Vagina (tissue), 2 donors: ENCODE measurements at regions not wholly inside any gene's neighbourhood (a gene's known extent, or its start where the extent isn't known, plus 50 kb on each side); places are given as distances from the start of the nearest gene placed in this dataset.

Source experiments
- DNase-seq, 2 donors: peaks; one replicate each; pipeline ENCODE4 v3.0.0-alpha.2; 2017; ENCODE audit errors: extremely low spot score in 2 of 2
- H3K27ac ChIP-seq: fragments of 200-600 bp; sonication (generic); one replicate; pipeline ENCODE4 v1.5.1; 2019
- H3K27me3 ChIP-seq: fragments of 200-600 bp; sonication (generic); one replicate; pipeline ENCODE4 v1.5.1; 2019
- H3K36me3 ChIP-seq, 2 donors: fragments of 200-600 bp; sonication (generic); one replicate each; pipeline ENCODE4 v1.5.1; 2017 to 2019
- H3K4me1 ChIP-seq: fragments of 200-600 bp; sonication (generic); one replicate; pipeline ENCODE4 v1.5.1; 2019
- H3K4me3 ChIP-seq, 2 donors: fragments of 200-600 bp; sonication (generic); 1 replicate in 1 of 2; 2 replicates in 1 of 2; pipeline ENCODE4 v1.5.1; 2016 to 2019
- H3K9me3 ChIP-seq: fragments of 200-600 bp; sonication (generic); one replicate; pipeline ENCODE4 v1.5.1; 2019
- POLR2A ChIP-seq, 2 donors: fragments of 450-650 bp; IDR thresholded peaks; one replicate each; pipeline ENCODE4 v1.6.1; 2017; ENCODE audit warnings: antibody characterized with exemption in 2 of 2, mild to moderate bottlenecking in 2 of 2, moderate library complexity in 2 of 2
- POLR2AphosphoS5 ChIP-seq, 2 donors: sonication (generic); formaldehyde crosslinking; IDR thresholded peaks; one replicate each; pipeline ENCODE4 v1.9.0; 2017; ENCODE audit warnings: antibody characterized with exemption in 2 of 2, mild to moderate bottlenecking in 2 of 2, low read depth in 1 of 2; ENCODE audit not compliant: insufficient read depth in 1 of 2
- intact Hi-C: fragments of 100-400 bp; cut with DNase I; formaldehyde crosslinking; loops from one replicate; pipeline ENCODE4 v1.15.1; 2023
- TF ChIP-seq, protein P1 (sequence below), 3 experiments: fragments of 450-650 bp in 2 of 3; fragments of 200-600 bp in 1 of 3; sonication (generic) in 1 of 3; IDR thresholded peaks; one replicate each; pipeline ENCODE4 v1.5.1; 2017 to 2019; ENCODE audit warnings: antibody characterized with exemption in 3 of 3, mild to moderate bottlenecking in 2 of 3, moderate library complexity in 2 of 3

- no peaks in the 10 kb centered on the region for H3K4me1 ChIP-seq
- no peak for DNase-seq
- no peaks in the 10 kb centered on the region for H3K36me3 ChIP-seq
- TF ChIP-seq POLR2A (IDR thresholded peaks at IDR 0.05) (no peak), POLR2AphosphoS5 (IDR thresholded peaks at IDR 0.05; ENCODE audit: insufficient read depth in 1 of 2, low read depth in 1 of 2) (no peak)
- TF ChIP-seq, protein P1, sequence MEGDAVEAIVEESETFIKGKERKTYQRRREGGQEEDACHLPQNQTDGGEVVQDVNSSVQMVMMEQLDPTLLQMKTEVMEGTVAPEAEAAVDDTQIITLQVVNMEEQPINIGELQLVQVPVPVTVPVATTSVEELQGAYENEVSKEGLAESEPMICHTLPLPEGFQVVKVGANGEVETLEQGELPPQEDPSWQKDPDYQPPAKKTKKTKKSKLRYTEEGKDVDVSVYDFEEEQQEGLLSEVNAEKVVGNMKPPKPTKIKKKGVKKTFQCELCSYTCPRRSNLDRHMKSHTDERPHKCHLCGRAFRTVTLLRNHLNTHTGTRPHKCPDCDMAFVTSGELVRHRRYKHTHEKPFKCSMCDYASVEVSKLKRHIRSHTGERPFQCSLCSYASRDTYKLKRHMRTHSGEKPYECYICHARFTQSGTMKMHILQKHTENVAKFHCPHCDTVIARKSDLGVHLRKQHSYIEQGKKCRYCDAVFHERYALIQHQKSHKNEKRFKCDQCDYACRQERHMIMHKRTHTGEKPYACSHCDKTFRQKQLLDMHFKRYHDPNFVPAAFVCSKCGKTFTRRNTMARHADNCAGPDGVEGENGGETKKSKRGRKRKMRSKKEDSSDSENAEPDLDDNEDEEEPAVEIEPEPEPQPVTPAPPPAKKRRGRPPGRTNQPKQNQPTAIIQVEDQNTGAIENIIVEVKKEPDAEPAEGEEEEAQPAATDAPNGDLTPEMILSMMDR (IDR thresholded peaks at IDR 0.05), result no peak
- intact Hi-C loops, result no loop called here
- no peaks in the 10 kb centered on the region for H3K9me3 ChIP-seq
- no peaks in the 10 kb centered on the region for H3K27me3 ChIP-seq
- no peak overlapping the region for H3K4me3 ChIP-seq
- H3K27ac ChIP-seq, result no peak overlapping the region
Observed at GRCh38 chr13:39968646-39969475, 313.4 kb downstream of the COG6 start.

GRCh38 chr13:39970177-39970846 lies 314.9 kb downstream of the COG6 start:
- intact Hi-C loops, result no loop called here
- no peaks in the 10 kb centered on the region for H3K9me3 ChIP-seq
- H3K27me3 ChIP-seq, result no peaks in the 10 kb centered on the region
- no peak overlapping the region for H3K27ac ChIP-seq
- no peaks in the 10 kb centered on the region for H3K36me3 ChIP-seq
- no peaks in the 10 kb centered on the region for H3K4me1 ChIP-seq
- no peak for DNase-seq
- no peak for TF ChIP-seq POLR2AphosphoS5 (IDR thresholded peaks at IDR 0.05; ENCODE audit: insufficient read depth in 1 of 2, low read depth in 1 of 2)
- TF ChIP-seq, protein P1 (IDR thresholded peaks at IDR 0.05), result no peak
- TF ChIP-seq POLR2A (IDR thresholded peaks at IDR 0.05), result no peak
- no peak overlapping the region for H3K4me3 ChIP-seq

GRCh38 chr13:39971526-39971925 lies 316.1 kb downstream of the COG6 start:
- intact Hi-C loops, result no loop called here
- no peaks in the 10 kb centered on the region for H3K27me3 ChIP-seq
- no peak for DNase-seq
- H3K9me3 ChIP-seq, result no peaks in the 10 kb centered on the region
- no peaks in the 10 kb centered on the region for H3K36me3 ChIP-seq
- H3K27ac ChIP-seq, result no peak overlapping the region
- TF ChIP-seq, protein P1 (IDR thresholded peaks at IDR 0.05), result no peak
- no peak for TF ChIP-seq POLR2A (IDR thresholded peaks at IDR 0.05)
- no peak for TF ChIP-seq POLR2AphosphoS5 (IDR thresholded peaks at IDR 0.05; ENCODE audit: insufficient read depth in 1 of 2, low read depth in 1 of 2)
- no peaks in the 10 kb centered on the region for H3K4me1 ChIP-seq
- no peak overlapping the region for H3K4me3 ChIP-seq

- DNase-seq, result no peak
- Histone ChIP-seq H3K4me1 (no peaks in the 10 kb centered on the region), H3K36me3 (no peaks in the 10 kb centered on the region), H3K9me3 (no peaks in the 10 kb centered on the region), H3K4me3 (no peak overlapping the region), H3K27ac (no peak overlapping the region), H3K27me3 (no peaks in the 10 kb centered on the region)
- intact Hi-C loops, result no loop called here
- TF ChIP-seq POLR2A (IDR thresholded peaks at IDR 0.05) (no peak), POLR2AphosphoS5 (IDR thresholded peaks at IDR 0.05; ENCODE audit: insufficient read depth in 1 of 2, low read depth in 1 of 2) (no peak)
- TF ChIP-seq, protein P1 (IDR thresholded peaks at IDR 0.05), result no peak
Observed at GRCh38 chr13:39976481-39976880, 321.0 kb downstream of the COG6 start.

DNA sequence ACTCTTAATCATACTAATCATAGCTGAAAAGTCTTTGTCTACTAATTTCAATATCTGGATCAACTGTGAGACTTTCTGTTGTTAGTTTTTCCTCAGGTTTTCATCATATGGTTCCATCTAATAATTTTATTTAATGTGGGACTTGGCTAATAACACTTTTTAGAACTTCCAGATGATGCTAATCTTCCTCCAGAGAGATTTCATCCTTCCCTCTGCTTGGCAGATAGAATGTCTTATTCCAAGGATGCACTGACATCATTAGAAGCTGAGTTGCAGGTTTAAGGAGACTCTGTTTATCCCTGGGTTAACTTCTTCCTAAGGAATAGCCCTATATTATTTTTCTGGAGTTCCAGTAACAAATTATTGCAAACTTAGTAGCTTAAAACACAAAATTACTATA lies 325.6 kb downstream of the COG6 start:
- H3K27me3 ChIP-seq, result no peaks in the 10 kb centered on the region
- no peak overlapping the region for H3K27ac ChIP-seq
- no peaks in the 10 kb centered on the region for H3K4me1 ChIP-seq
- intact Hi-C loops, result no loop called here
- TF ChIP-seq POLR2A (IDR thresholded peaks at IDR 0.05), result no peak
- TF ChIP-seq POLR2AphosphoS5 (IDR thresholded peaks at IDR 0.05; ENCODE audit: insufficient read depth in 1 of 2, low read depth in 1 of 2), result no peak
- TF ChIP-seq, protein P1 (IDR thresholded peaks at IDR 0.05), result no peak
- no peak overlapping the region for H3K4me3 ChIP-seq
- DNase-seq, result no peak
- no peaks in the 10 kb centered on the region for H3K36me3 ChIP-seq
- no peaks in the 10 kb centered on the region for H3K9me3 ChIP-seq
